ENCODE measurements at regions not wholly inside any gene's neighbourhood (a gene's known extent, or its start where the extent isn't known, plus 50 kb on each side); places are given as distances from the start of the nearest gene placed in this dataset.

DNA sequence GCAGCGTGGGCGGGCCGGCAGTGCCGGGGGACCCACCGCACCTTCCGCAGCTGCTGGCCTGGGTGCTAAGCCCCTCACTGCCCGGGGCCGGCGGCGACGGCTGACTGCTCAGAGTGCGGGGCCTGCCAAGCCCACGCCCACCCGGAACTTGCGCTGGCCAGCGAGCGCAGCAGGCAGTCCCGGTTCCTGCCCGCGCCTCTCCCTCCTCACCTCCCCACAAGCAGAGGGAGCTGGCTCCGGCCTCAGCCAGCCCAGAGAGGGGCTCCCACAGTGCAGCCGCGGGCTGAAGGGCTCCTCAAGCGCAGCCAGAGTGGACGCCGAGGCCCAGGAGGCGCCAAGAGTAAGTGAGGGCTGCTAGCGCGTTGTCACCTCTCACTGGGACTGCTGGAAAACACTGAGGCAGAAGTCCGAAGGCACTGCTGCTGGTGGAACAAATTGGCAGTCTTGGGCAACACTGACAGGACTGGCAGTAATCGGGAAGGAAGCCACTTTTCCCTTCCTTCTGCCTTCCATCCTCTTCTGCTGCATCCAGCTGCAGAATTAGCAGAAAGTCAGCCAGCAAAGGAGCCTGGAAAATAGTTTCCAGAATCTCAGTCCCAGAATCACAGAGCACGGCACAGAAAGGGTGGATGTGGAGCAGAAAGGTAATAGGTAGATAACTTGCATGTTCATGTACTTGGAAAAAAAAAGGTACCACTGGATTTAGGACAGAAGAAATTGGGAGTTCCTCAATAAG is 179.4 kb upstream of the FN1 start (continued):
- TF ChIP-seq ZFP37 (CRISPR knock-in tag; IDR thresholded peaks at IDR 0.05; ENCODE audit: borderline replicate concordance) = 0 out of 2 replicates have a peak, but pooled peaks have one; percentile 4
- no peak for TF ChIP-seq THAP8 (CRISPR knock-in tag; IDR thresholded peaks at IDR 0.05; ENCODE audit: borderline replicate concordance)
- TF ChIP-seq FUBP1 (CRISPR knock-in tag; IDR thresholded peaks at IDR 0.05; ENCODE audit: borderline replicate concordance) = no peak
- TF ChIP-seq ZNF704 (CRISPR knock-in tag; IDR thresholded peaks at IDR 0.05; ENCODE audit: borderline replicate concordance) = no peak
- TF ChIP-seq MTA1 (CRISPR knock-in tag; IDR thresholded peaks at IDR 0.05; ENCODE audit: borderline replicate concordance) = 0 out of 2 replicates have a peak, but pooled peaks have one; percentile 56
- 0 out of 2 replicates have a peak, but pooled peaks have one; percentile 1 for TF ChIP-seq FLYWCH1 (CRISPR knock-in tag; IDR thresholded peaks at IDR 0.05)
- no peak for TF ChIP-seq MTA3 (CRISPR knock-in tag; IDR thresholded peaks at IDR 0.05)
- TF ChIP-seq ZNF441 (CRISPR knock-in tag; IDR thresholded peaks at IDR 0.05; ENCODE audit: borderline replicate concordance) = 0 out of 2 replicates have a peak, but pooled peaks have one; percentile 21
- no peak for TF ChIP-seq ATF7 (IDR thresholded peaks at IDR 0.05)
- peak; percentile 41; the same call in 1 of the 2 replicates for TF ChIP-seq ATF7 (CRISPR knock-in tag; IDR thresholded peaks at IDR 0.05)
- TF ChIP-seq DNMT1 (CRISPR knock-in tag; IDR thresholded peaks at IDR 0.05) = 0 out of 2 replicates have a peak, but pooled peaks have one; percentile 45
- TF ChIP-seq MYC (CRISPR knock-in tag; IDR thresholded peaks at IDR 0.05; ENCODE audit: borderline replicate concordance) = no peak
- TF ChIP-seq, protein P1, sequence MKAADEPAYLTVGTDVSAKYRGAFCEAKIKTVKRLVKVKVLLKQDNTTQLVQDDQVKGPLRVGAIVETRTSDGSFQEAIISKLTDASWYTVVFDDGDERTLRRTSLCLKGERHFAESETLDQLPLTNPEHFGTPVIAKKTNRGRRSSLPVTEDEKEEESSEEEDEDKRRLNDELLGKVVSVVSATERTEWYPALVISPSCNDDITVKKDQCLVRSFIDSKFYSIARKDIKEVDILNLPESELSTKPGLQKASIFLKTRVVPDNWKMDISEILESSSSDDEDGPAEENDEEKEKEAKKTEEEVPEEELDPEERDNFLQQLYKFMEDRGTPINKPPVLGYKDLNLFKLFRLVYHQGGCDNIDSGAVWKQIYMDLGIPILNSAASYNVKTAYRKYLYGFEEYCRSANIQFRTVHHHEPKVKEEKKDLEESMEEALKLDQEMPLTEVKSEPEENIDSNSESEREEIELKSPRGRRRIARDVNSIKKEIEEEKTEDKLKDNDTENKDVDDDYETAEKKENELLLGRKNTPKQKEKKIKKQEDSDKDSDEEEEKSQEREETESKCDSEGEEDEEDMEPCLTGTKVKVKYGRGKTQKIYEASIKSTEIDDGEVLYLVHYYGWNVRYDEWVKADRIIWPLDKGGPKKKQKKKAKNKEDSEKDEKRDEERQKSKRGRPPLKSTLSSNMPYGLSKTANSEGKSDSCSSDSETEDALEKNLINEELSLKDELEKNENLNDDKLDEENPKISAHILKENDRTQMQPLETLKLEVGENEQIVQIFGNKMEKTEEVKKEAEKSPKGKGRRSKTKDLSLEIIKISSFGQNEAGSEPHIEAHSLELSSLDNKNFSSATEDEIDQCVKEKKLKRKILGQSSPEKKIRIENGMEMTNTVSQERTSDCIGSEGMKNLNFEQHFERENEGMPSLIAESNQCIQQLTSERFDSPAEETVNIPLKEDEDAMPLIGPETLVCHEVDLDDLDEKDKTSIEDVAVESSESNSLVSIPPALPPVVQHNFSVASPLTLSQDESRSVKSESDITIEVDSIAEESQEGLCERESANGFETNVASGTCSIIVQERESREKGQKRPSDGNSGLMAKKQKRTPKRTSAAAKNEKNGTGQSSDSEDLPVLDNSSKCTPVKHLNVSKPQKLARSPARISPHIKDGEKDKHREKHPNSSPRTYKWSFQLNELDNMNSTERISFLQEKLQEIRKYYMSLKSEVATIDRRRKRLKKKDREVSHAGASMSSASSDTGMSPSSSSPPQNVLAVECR (CRISPR knock-in tag; IDR thresholded peaks at IDR 0.05; ENCODE audit: borderline replicate concordance) = peak; percentile 40; the same call in 1 of the 2 replicates
- no peak for TF ChIP-seq ZNF496 (CRISPR knock-in tag; IDR thresholded peaks at IDR 0.05; ENCODE audit: insufficient replicate concordance)
- no peak for TF ChIP-seq ZNF792 (CRISPR knock-in tag; IDR thresholded peaks at IDR 0.05)
- TF ChIP-seq ZNF782 (CRISPR knock-in tag; IDR thresholded peaks at IDR 0.05; ENCODE audit: borderline replicate concordance) = peak; percentile 62; the same call in 1 of the 2 replicates

All from HepG2 (cell line).